Ramos (cell line): ENCODE measurements at regions not wholly inside any gene's neighbourhood (a gene's known extent, or its start where the extent isn't known, plus 50 kb on each side); places are given as distances from the start of the nearest gene placed in this dataset.
"Not testable (repeated sequence)": the region's sequence is repeated elsewhere in the genome, so short reads cannot be mapped to it uniquely, and the experiment has no call there.

Source experiments
- in situ Hi-C: fragments of 300-500 bp; cut with MboI; formaldehyde crosslinking; loops from one replicate; pipeline ENCODE4 v1.14.3; 2022; ENCODE audit warnings: low sequenced_read_pairs; ENCODE audit not compliant: unreplicated experiment

DNA sequence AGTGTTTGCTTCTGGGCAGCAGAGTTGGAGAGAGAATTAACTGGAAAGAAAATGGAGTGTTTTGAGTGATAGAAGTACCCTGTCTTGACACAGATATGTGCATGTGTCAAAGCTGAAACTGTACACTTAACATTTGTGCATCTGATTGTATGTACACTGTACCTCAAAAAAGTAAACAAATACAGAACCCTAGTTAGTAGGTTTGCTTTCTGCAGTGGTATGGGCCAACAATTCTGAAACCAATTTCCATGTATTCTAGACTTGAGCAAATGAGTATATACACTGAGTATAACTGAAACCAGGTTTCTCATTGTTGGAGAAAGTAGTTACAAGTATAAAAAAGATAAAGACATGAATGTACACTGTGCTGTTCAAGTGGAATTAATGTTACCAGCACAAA lies 52.4 kb downstream of the ELAPOR2 start:
- in situ Hi-C loops = no loop called here

GRCh38 chr7:87004956-87005355 lies 54.5 kb downstream of the ELAPOR2 start:
- in situ Hi-C loops = no loop called here

DNA sequence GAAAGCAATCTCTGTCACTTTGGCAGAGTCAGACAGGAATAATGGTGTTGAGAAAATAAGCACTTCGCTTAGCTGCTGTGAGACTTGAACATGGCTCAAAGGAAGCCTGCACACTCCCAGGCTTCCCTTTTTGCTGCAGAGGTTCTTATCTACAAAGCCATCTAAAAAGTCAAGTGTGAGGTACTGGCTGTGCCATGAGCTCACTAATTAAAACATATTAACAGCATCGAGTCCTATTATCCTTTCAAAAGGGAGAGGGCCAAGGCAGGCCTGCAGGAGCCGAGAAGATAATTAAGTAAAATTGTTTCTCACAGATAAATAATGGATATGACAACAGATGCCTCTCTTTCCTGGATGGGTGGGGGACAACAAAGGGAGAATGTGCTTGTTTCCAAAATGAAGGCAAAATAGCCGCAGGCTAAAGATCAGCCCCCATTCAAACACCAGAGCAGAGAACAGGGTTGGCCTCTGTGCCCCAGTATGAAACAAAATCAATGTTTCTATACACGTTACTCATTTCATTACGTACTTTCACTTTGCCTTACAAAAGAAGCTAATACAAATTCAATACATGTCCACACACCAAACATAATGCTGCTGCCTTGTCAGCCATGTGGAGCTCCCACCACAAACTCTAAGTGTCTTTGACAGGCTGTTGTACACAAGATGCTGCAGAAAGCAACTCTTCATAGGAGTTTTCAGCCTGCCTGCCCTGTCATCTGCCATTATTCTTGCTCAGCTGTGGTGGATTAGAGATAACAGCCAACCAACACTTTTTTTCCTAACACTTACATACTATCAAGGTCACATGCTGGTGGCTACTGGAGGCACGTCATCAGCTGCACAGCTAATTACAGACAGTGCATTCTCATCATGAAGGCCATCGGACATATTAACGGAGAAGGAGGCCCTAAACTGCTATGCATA lies 55.3 kb downstream of the ELAPOR2 start:
- in situ Hi-C loops = no loop called here

- in situ Hi-C loops = no loop called here
Measured at GRCh38 chr7:87001214-87001613, 58.2 kb downstream of the ELAPOR2 start.

GRCh38 chr7:87000344-87000743 lies 59.1 kb downstream of the ELAPOR2 start:
- in situ Hi-C loops = no loop called here

- in situ Hi-C loops = no loop called here
Measured at GRCh38 chr7:86999750-87000149, 59.7 kb downstream of the ELAPOR2 start.

DNA sequence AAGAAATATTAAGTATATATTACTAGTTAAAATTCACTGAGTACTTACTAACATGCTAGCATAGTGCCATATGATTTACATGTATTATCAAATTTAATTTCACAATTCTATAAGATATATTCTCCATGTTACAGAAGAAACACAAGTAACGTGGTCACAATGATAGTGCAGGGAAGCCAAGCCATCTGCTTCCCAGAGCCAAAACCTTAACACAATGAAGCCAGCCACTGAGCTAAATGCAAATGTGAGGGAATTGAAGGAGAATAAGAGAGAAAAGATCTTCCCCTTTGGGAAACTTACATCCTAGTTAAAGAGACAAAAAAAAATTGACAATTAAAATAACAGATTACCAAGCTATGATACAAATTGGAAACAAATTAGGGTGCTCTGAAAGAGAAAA lies 63.6 kb downstream of the ELAPOR2 start:
- in situ Hi-C loops = no loop called here

GRCh38 chr7:86995052-86995725 lies 64.3 kb downstream of the ELAPOR2 start:
- in situ Hi-C loops = no loop called here

DNA sequence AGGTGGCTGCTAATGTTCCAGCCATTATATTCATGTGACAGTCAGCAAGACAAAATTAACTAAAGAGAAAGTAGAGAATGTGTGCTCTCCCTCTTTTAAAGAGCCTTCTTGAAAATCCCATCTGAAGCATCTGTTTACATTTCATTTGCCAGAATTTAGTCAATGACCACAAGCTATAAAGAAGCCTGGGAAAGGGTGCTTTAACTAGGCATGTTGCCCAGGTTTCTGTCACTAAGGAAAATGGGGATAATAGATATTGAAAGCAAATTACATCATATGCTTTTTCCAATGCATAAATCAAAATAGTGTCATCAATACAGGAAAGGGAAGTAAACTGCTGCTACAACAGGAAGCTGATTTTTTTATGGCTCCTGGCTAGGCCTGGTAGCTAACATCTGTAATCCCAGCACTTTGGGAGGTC lies 67.7 kb downstream of the ELAPOR2 start:
- in situ Hi-C loops = no loop called here

DNA sequence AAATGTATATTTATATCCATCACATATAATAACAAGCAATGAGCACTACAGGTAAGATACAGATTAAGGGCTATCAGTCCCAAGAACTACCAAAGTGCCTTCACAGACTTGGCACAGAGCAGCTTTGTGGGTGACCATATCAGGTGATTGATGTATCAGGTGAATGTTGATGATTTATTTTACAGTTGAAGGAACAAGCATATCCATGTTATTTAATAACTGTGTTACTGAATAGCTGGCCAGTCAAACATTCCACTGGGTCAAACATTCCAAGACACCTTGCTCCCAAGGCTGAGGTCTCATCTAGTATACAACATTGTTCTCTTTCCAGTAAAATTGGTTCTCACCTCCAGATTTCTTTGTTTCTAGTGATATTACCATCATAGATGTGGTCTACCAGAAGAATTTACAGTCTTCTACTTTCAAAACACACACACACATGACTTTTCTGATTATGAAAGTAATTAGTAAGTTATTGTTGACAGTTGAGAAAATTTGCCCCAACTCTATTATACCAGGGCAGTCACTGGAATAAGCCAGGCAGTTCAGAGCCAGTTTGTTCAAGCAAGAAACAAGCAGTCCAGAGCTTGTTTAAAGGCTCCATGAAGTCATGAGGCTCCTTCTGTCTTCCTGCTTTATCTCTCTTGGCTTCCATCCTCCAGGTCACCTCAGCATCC lies 68.2 kb downstream of the ELAPOR2 start:
- in situ Hi-C loops = no loop called here

DNA sequence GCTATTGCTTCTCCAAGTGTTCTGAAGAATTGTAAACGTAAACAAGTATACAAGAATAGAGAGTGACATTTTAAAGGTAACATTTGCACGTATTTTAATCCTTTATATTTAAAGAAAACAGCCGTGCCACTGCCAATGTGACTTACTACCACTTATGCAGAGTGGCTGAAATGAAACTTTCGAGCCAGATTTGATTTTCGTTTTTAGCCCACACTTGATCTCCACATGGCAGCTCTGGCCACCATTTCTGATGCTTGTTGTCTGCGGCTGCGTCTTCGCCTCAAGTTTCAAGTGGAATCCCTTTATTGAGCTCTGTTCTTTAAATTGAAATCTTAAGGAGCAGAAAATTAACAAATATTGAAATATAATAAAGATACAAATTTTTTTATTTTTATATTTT lies 70.0 kb downstream of the ELAPOR2 start:
- in situ Hi-C loops = no loop called here

DNA sequence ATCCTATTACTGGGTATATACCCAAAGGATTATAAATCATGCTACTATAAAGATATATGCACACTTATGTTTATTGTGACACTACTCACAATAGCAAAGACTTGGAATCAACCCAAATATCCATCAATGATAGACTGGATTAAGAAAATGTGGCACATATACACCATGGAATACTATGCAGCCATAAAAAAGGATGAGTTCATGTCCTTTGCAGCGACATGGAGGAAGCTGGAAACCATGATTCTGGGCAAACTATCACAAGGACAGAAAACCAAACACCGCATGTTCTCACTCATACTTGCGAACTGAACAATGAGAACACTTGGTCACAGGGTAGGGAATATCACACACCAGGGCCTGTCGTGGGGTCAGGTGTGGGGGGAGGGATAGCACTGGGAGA lies 71.6 kb downstream of the ELAPOR2 start:
- in situ Hi-C loops = not testable (repeated sequence)

DNA sequence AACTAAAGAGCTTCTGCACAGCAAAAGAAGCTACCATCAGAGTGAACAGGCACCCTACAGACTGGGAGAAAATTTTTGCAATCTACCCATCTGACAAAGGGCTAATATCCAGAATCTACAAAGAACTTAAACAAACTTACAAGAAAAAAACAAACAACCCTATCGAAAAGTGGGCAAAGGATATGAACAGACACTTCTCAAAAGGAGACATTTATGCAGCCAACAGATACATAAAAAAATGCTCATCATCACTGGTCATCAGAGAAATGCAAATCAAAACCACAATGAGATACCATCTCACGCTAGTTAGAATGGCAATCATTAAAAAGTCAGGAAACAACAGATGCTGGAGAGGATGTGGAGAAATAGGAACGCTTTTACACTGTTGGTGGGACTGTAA lies 72.1 kb downstream of the ELAPOR2 start:
- in situ Hi-C loops = not testable (repeated sequence)

GRCh38 chr7:86985342-86985741 lies 74.1 kb downstream of the ELAPOR2 start:
- in situ Hi-C loops = not testable (repeated sequence)

DNA sequence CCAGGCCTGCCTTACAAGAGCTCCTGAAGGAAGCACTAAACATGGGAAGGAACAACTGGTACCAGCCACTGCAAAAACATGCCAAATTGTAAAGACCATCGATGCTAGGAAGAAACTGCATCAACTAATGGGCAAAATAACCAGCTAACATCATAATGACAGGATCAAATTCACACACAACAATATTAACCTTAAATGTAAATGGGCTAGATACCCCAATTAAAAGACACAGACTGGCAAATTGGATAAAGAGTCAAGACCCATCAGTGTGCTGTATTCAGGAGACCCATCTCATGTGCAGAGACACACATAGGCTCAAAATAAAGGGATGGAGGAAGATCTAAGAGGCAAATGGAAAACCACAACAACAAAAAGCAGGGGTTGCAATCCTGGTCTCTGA lies 75.8 kb downstream of the ELAPOR2 start:
- in situ Hi-C loops = not testable (repeated sequence)

GRCh38 chr7:86981937-86982336 lies 77.5 kb downstream of the ELAPOR2 start:
- in situ Hi-C loops = not testable (repeated sequence)

DNA sequence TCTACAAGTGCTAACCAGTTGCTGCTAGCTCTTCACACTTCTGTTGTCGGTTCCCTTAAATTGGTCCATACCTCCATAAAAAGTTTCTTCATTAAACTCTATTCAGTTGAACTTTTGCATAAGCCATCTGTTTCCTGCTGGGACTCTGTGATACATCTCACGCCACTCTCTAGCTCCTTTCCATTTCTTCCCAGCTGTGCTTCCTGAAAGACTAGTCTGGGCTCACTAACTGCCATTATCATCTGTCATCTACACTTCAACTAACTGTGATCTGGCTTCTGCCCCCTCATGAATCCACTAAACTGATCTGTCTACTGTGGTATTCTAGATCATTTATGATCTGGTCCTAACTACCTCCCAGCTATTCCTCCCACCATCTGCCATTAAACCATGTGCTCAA lies 78.3 kb downstream of the ELAPOR2 start:
- in situ Hi-C loops = no loop called here

DNA sequence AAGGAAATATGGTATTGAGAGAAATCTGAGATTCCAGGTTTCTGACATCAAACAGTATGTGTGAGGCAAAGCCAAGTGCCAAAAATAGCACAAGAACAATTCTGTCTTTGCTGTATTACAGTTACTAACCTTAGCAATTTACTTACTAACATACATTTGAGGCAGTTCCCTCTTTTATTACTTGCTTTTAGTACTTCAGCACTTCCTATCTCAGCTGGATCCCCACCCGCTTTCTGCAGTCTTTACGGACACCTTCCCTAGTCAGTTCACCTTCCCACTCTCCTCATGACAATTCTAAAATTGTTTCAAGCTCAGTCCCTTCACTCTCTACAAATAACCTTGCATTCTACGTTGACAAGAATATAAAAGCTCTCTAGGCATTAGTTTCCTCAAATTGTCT lies 79.2 kb downstream of the ELAPOR2 start:
- in situ Hi-C loops = no loop called here

- in situ Hi-C loops = no loop called here
Measured at GRCh38 chr7:86978808-86979506, 80.5 kb downstream of the ELAPOR2 start.

- in situ Hi-C loops = no loop called here
Measured at GRCh38 chr7:86976958-86977357, 82.5 kb downstream of the ELAPOR2 start.
